ENCODE measurements at regions not wholly inside any gene's neighbourhood (a gene's known extent, or its start where the extent isn't known, plus 50 kb on each side); places are given as distances from the start of the nearest gene placed in this dataset.
A peak's percentile ranks its signal among the peaks of the same experiment; 100 is the strongest.

DNA sequence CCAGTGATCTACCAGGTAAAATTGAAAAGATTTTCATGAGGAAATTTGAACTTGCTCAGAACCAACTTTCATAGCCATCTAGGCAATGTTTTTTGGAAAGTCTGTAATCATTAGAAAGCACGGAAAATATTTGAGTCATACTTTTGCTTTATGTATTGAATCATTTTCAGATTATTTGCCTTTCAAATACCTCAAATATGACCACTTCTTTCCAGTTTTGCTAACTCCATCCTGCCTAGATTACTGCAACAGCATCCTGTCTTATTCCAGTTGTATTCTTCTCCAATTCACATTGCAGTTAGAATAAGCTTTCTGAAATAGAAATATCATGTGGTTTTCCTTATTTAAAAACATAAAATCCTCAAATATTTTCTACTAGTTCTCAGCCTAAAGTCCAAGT, 239.8 kb upstream of the FAR2 start:
- H3K4me3 ChIP-seq (ENCODE audit: low read depth, low read length): no peak overlapping the region
- peak; percentile 31 for DNase-seq (ENCODE audit: low read depth)
- TF ChIP-seq, protein P1, sequence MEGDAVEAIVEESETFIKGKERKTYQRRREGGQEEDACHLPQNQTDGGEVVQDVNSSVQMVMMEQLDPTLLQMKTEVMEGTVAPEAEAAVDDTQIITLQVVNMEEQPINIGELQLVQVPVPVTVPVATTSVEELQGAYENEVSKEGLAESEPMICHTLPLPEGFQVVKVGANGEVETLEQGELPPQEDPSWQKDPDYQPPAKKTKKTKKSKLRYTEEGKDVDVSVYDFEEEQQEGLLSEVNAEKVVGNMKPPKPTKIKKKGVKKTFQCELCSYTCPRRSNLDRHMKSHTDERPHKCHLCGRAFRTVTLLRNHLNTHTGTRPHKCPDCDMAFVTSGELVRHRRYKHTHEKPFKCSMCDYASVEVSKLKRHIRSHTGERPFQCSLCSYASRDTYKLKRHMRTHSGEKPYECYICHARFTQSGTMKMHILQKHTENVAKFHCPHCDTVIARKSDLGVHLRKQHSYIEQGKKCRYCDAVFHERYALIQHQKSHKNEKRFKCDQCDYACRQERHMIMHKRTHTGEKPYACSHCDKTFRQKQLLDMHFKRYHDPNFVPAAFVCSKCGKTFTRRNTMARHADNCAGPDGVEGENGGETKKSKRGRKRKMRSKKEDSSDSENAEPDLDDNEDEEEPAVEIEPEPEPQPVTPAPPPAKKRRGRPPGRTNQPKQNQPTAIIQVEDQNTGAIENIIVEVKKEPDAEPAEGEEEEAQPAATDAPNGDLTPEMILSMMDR (conservative IDR thresholded peaks at IDR 0.05; ENCODE audit: low read depth, low read length): no peak

GRCh38 chr12:28925719-28926376, 223.2 kb upstream of the FAR2 start:
- TF ChIP-seq, protein P1 (conservative IDR thresholded peaks at IDR 0.05; ENCODE audit: low read depth, low read length): no peak
- DNase-seq (ENCODE audit: low read depth): peak; percentile 55
- no peak overlapping the region for H3K4me3 ChIP-seq (ENCODE audit: low read depth, low read length)

- TF ChIP-seq, protein P1 (conservative IDR thresholded peaks at IDR 0.05; ENCODE audit: low read depth, low read length): no peak
- no peak overlapping the region for H3K4me3 ChIP-seq (ENCODE audit: low read depth, low read length)
- no peak for DNase-seq (ENCODE audit: low read depth)
Measured at GRCh38 chr12:28930704-28931103, 218.4 kb upstream of the FAR2 start.

DNA sequence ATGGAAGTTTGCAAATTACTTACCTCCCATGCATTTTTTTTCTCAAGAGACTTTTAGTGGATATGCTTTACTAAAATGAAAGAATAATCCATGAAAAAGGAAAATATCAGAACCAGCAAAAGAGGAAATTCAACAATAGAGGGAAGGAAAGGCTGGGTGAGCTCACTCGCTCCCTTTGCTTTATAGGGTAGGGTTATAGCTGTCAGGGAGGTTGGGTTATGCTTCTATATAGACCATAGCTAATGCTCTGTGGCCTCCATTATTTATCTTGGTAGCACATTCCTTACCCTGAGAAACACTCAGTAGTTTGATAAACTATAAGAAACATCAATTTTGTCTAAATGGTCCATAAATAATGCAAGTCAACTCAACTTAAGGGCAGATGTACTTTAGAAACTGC, 215.9 kb upstream of the FAR2 start:
- no peak overlapping the region for H3K4me3 ChIP-seq (ENCODE audit: low read depth, low read length)
- TF ChIP-seq, protein P1 (conservative IDR thresholded peaks at IDR 0.05; ENCODE audit: low read depth, low read length): no peak
- DNase-seq (ENCODE audit: low read depth): no peak

DNA sequence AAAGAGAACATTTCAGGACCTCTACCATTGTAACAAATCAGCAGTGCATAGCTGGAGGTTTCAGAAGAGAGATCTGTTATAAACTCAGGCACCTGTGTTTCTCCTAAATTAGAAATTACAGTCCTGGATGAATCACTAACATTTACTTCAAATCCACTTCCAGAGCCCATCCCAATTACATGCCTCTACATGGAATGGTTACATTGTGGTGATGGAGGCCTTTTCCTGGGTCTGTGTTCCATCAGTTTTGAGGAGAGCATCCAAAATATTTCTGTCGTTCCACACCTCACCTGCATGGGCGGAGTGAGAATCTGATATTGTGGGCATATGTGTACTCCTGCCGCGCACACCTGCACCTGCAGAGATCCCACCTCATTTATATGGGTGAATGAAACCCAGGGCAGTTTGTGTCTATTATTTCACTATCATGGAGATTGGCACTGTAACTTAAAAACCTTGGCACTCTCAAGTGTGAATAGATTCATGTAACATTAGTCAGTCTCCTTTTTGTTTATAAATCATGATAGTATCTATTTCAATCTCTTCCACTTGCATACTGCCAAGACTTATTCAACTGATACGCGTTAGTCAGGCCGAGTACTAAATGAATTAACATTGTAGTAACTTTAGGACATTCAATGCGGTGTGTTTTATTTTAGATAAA, 215.1 kb upstream of the FAR2 start:
- TF ChIP-seq, protein P1 (conservative IDR thresholded peaks at IDR 0.05; ENCODE audit: low read depth, low read length): no peak
- no peak overlapping the region for H3K4me3 ChIP-seq (ENCODE audit: low read depth, low read length)
- DNase-seq (ENCODE audit: low read depth): peak; percentile 39

- H3K4me3 ChIP-seq (ENCODE audit: low read depth, low read length): no peak overlapping the region
- DNase-seq (ENCODE audit: low read depth): no peak
- TF ChIP-seq, protein P1 (conservative IDR thresholded peaks at IDR 0.05; ENCODE audit: low read depth, low read length): no peak
Measured at GRCh38 chr12:28936221-28936620, 212.9 kb upstream of the FAR2 start.

GRCh38 chr12:28936711-28937110, 212.4 kb upstream of the FAR2 start:
- DNase-seq (ENCODE audit: low read depth): no peak
- no peak overlapping the region for H3K4me3 ChIP-seq (ENCODE audit: low read depth, low read length)
- TF ChIP-seq, protein P1 (conservative IDR thresholded peaks at IDR 0.05; ENCODE audit: low read depth, low read length): no peak

All from choroid plexus epithelial cell (primary cell).